GM12874 (cell line): ENCODE measurements at regions not wholly inside any gene's neighbourhood (a gene's known extent, or its start where the extent isn't known, plus 50 kb on each side); places are given as distances from the start of the nearest gene placed in this dataset.

Source experiments
- TF ChIP-seq, protein P1 (sequence below): IDR thresholded peaks from 2 replicates; pipeline ENCODE4 v1.5.1; 2011; ENCODE audit warnings: low read depth, mild to moderate bottlenecking, control low read depth, low read length, moderate library complexity; ENCODE audit not compliant: insufficient read depth

DNA sequence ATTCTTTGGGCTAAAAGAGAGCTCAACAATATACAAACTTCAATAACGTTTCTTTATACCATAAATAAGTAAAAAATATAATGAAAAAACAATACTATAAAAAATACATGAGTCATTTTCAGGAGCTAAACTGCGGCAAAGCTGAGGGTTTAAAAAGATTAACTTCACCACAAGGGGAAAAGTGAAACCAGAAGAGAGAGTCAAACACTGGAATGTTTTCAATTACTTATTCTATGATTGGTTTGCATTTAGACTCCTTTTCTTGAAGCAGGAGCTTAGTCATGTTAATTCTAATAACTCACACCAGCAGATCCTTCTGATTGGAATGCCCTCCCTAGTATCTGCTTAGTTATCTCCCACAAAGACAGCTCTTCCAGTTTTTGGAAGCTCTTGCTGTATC is 627.3 kb downstream of the UTRN start:
- TF ChIP-seq, protein P1, sequence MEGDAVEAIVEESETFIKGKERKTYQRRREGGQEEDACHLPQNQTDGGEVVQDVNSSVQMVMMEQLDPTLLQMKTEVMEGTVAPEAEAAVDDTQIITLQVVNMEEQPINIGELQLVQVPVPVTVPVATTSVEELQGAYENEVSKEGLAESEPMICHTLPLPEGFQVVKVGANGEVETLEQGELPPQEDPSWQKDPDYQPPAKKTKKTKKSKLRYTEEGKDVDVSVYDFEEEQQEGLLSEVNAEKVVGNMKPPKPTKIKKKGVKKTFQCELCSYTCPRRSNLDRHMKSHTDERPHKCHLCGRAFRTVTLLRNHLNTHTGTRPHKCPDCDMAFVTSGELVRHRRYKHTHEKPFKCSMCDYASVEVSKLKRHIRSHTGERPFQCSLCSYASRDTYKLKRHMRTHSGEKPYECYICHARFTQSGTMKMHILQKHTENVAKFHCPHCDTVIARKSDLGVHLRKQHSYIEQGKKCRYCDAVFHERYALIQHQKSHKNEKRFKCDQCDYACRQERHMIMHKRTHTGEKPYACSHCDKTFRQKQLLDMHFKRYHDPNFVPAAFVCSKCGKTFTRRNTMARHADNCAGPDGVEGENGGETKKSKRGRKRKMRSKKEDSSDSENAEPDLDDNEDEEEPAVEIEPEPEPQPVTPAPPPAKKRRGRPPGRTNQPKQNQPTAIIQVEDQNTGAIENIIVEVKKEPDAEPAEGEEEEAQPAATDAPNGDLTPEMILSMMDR: no peak

DNA sequence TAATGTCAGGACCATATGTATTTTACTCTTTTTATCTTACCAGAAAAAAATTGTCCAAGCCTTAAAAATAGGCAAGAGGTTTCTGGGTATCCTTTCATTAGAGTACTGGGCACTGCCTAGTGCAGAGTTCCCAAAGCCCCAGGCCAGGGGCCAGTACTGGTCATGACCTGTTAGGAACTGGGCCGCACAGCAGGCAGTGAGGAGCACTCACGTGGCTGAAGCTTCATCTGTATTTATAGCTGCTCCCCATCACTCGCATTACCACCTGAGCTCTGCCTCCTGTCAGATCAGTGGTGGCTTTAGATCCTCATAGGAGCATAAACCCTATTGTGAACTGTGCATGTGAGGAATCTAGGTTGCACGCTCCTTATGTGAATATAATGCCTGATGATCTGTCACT is 632.9 kb downstream of the UTRN start:
- TF ChIP-seq, protein P1: no peak

DNA sequence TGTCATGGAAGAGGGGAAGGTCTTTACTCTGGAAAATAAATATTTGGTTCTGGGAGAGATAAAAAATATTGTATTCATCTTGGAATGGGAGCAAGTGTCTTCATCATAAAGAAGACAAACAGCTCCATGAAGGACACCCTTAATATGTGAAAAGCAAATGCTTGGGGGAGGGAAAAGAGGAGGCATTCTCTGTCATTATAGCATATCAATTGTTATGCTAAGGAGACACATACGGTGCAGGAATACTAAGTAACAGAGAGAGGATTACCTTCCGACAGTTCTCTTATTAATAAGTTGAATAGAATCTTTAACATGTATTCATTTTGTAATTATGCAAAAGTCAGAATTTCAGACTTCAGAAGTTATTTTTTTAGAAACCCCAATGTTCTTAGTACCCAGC is 634.4 kb downstream of the UTRN start:
- TF ChIP-seq, protein P1: no peak

DNA sequence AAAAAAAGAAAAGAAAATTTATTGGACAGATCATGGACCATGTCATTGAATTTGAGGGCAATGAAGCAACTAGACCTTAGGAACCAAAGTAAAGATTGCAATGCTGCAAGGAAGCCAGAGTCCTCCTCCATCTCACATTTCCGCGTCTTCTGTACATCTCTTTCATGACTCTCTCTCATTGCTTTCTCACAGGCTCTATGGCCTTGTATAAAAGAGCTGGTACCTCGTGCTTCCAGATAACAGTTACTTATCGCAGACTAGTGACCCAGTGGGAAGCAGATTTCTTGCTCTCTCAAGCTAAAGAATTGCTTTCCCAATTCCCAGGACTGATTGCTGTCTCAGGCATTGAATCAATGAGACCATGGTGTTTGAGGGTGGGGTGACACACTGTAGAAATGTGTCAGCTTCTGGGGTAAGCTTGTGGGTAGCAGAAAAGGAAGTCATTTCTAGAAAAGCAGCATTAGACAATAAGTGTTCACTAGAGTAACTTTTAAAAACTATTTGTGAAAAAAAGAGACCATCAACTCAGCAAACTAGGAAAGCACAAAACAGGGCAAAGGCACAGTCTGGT is 635.3 kb downstream of the UTRN start:
- TF ChIP-seq, protein P1: no peak

DNA sequence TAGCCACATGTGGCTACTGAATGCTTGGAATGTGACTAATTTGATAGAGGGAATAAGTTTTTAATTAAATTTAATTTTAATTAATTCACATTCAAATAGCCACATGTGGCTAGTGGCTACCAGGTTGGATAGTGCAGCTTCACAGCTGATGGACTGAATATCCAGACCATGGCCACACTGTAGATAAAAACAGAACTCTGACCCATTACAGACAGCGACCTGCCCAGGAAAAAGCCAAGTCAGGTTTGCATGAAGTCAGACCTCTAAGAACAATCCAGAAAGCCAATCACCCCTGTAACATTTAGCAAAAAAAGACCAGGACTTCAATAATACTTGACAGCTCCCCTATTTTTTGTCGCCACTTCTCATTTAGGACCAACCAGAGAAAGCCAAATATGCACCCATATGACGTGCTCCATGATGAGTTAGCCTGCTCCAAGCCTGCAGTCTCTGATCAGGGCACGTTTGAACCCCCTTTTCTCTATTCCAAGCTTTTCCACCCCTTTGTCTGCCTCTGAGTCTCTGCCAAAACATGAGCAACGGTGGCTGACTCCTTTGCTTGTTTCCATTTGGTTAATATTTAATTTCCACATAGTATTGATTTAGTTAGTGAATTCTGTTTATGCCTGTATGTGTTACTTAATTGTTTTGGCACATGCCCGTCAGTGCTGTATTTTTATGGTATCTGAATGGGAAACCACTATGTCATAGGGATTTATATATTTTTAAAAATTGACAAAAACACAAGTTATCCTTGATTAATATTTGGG is 636.3 kb downstream of the UTRN start:
- TF ChIP-seq, protein P1: no peak

DNA sequence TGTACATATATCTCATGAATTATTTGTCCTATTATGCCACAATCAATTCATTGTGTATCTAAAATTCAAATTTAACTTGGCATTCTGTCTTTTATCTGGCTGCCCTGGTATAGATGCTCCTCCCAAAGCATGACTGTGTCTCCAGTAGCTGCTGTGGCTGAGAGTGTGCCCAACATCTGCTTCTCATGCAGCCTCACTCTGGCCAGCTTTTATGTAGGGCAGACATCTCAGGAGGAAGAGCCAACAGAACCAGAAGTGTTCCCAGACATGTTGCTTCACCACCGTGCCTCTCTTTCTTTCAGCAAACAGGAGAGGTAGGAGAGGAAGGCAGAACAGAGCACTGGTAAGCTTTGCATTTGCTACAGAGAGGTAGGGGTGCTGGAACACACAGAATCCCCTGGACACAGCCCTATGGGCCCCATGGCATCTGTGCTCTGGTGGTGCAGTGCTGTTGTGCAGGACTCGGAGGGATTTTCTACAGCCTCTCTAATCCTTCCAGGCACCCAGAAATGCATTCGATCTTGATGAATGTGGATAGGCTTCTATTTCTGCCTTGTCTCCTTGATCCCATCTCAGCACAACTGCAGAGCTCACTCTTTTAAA is 637.1 kb downstream of the UTRN start:
- TF ChIP-seq, protein P1: no peak

DNA sequence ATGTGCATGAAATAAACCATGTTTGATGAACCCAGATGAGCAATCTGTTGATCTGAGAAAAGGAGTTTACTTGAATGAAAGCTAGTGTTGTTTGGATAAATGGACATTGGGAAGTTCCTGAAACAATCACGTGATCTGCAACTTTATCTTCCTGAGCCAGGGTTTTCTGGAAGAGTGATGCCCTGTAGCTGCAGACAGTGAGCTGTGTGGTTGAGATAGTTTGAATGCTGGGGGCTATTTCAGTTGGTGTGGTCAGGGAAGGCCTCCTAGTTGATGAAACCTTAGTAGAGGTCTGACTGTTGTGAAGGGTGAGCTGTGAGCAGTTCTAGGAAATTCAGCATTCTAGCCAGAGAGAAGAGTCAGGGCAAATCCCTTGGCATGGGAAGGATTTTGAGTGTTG is 643.7 kb downstream of the UTRN start:
- TF ChIP-seq, protein P1: no peak
